GM12878 (cell line): ENCODE measurements at regions not wholly inside any gene's neighbourhood (a gene's known extent, or its start where the extent isn't known, plus 50 kb on each side); places are given as distances from the start of the nearest gene placed in this dataset.

Source experiments
- ATAC-seq: fragments of 200-7000 bp; cut with Tn5 transposase; 3 replicates; pipeline ENCODE4 v1.9.1; 2020; ENCODE audit warnings: mild to moderate bottlenecking, moderate library complexity
- BruUV-seq: library from RNA; stranded (reverse); fragments of 400-500 nt; replicated peaks from 2 replicates; lab custom pipeline; 2021; lab: Mats Ljungman, UMichigan
- CTCF ChIA-PET: fragments of 300-600 bp; sonication (Branson Sonifier 250); formaldehyde crosslinking; extraction: SDS; loops from one replicate; lab custom pipeline; 2021; ENCODE audit warnings: inconsistent platforms; lab: Yijun Ruan, JAX
- POLR2A ChIA-PET: fragments of 350-600 bp; formaldehyde crosslinking; extraction: SDS; loops from one replicate; lab custom pipeline; 2021; ENCODE audit warnings: inconsistent platforms; lab: Charles Lee
- RAD21 ChIA-PET: fragments of 300-600 bp; sonication (Branson Sonifier 250); formaldehyde crosslinking; loops from one replicate; lab custom pipeline; 2023; ENCODE audit warnings: antibody characterized with exemption; ENCODE audit not compliant: unreplicated experiment; lab: Charles Lee
- SMC1A ChIA-PET: fragments of 300-600 bp; sonication (Branson Sonifier 250); formaldehyde crosslinking; loops from one replicate; lab custom pipeline; 2023; ENCODE audit not compliant: unreplicated experiment, uncharacterized antibody; lab: Charles Lee
- DNase-seq: peaks from one replicate; pipeline ENCODE4 v3.0.0-alpha.2; 2011; ENCODE audit warnings: low read depth, low spot score
- FAIRE-seq: peaks from 3 replicates; lab custom pipeline; 2011; peaks lifted over from hg19 to GRCh38; lab: Jason Lieb, UNC
- H2AFZ ChIP-seq: 2 replicates; pipeline ENCODE4 v1.6.0; 2011; ENCODE audit warnings: low read depth, low read length, control low read depth; ENCODE audit not compliant: control insufficient read depth
- H3K27ac ChIP-seq: 2 replicates; pipeline ENCODE4 v1.5.1; 2011; ENCODE audit warnings: control low read depth; ENCODE audit not compliant: control insufficient read depth, insufficient read depth
- H3K27me3 ChIP-seq, 2 experiments: replicated peaks in 1 of 2; 2 replicates each; pipeline versions ENCODE4 v1.6.0 to v1.6.1; 2011; ENCODE audit warnings: low read length in 1 of 2; ENCODE audit not compliant: control insufficient read depth in 2 of 2, insufficient read depth in 2 of 2
- H3K36me3 ChIP-seq, 2 experiments: 2 replicates each; pipeline ENCODE4 v1.5.1; 2011; ENCODE audit warnings: low read length in 1 of 2; ENCODE audit not compliant: control insufficient read depth in 2 of 2, insufficient read depth in 2 of 2
- H3K4me1 ChIP-seq: 2 replicates; pipeline ENCODE4 v1.6.1; 2011; ENCODE audit warnings: mild to moderate bottlenecking, low read length, moderate library complexity, mixed read lengths; ENCODE audit not compliant: control insufficient read depth, insufficient read depth
- H3K4me2 ChIP-seq: 2 replicates; pipeline ENCODE4 v1.6.0; 2011; ENCODE audit warnings: control low read depth; ENCODE audit not compliant: control insufficient read depth, insufficient read depth
- H3K4me3 ChIP-seq: fragments of 200-600 bp; sonication (generic); 2 replicates; pipeline ENCODE4 v1.5.1; 2016
- H3K79me2 ChIP-seq: 2 replicates; pipeline ENCODE4 v1.6.0; 2011; ENCODE audit warnings: low read length; ENCODE audit not compliant: control insufficient read depth, insufficient read depth
- H3K9ac ChIP-seq: 2 replicates; pipeline ENCODE4 v1.8.0; 2011; ENCODE audit warnings: low read length, control low read depth, mixed read lengths; ENCODE audit not compliant: control insufficient read depth, insufficient read depth
- H3K9me3 ChIP-seq: replicated peaks from 3 replicates; pipeline ENCODE4 v1.5.1; 2011; ENCODE audit warnings: mild to moderate bottlenecking, low read length; ENCODE audit not compliant: control insufficient read depth, insufficient read depth
- H4K20me1 ChIP-seq: 2 replicates; pipeline ENCODE4 v1.6.0; 2011; ENCODE audit not compliant: control insufficient read depth, insufficient read depth
- HDAC2 ChIP-seq: fragments of 200-600 bp; sonication (generic); IDR thresholded peaks from 2 replicates; pipeline ENCODE4 v1.6.1; 2017
- IKZF1 ChIP-seq: fragments of 450-650 bp; conservative IDR thresholded peaks from 2 replicates; pipeline ENCODE4 v1.6.1; 2017; ENCODE audit warnings: antibody characterized with exemption, mild to moderate bottlenecking
- LARP7 ChIP-seq: fragments of 450-650 bp; IDR thresholded peaks from 2 replicates; pipeline ENCODE4 v1.6.1; 2017; ENCODE audit warnings: mild to moderate bottlenecking
- MLLT1 ChIP-seq: fragments of 450-650 bp; IDR thresholded peaks from 2 replicates; pipeline ENCODE4 v1.6.1; 2016; ENCODE audit warnings: mild to moderate bottlenecking
- MYC ChIP-seq: IDR thresholded peaks from 2 replicates; pipeline ENCODE4 v1.6.1; 2011; ENCODE audit warnings: mild to moderate bottlenecking, low read length, moderate library complexity, inconsistent platforms; ENCODE audit not compliant: insufficient read depth, insufficient replicate concordance, insufficient read length, severe bottlenecking
- NR2F1 ChIP-seq: fragments of 450-650 bp; conservative IDR thresholded peaks from 2 replicates; pipeline ENCODE4 v1.6.1; 2017; ENCODE audit warnings: mild to moderate bottlenecking
- SMAD5 ChIP-seq: IDR thresholded peaks from 2 replicates; pipeline ENCODE4 v1.6.1; 2016; ENCODE audit warnings: antibody characterized with exemption, low read depth
- SMC3 ChIP-seq: IDR thresholded peaks from 2 replicates; pipeline ENCODE4 v1.6.1; 2011; ENCODE audit warnings: low read length, improper control_type of control experiment, borderline replicate concordance
- SUZ12 ChIP-seq: fragments of 200-600 bp; sonication (generic); IDR thresholded peaks from one replicate; pipeline ENCODE4 v1.6.1; 2018; ENCODE audit warnings: antibody characterized with exemption, mild to moderate bottlenecking; ENCODE audit not compliant: unreplicated experiment
- TAF1 ChIP-seq: IDR thresholded peaks from 2 replicates; pipeline ENCODE4 v1.6.1; 2011; ENCODE audit warnings: mild to moderate bottlenecking, low read depth, low read length, borderline replicate concordance
- TARDBP ChIP-seq: IDR thresholded peaks from 2 replicates; pipeline ENCODE4 v1.6.1; 2016; ENCODE audit warnings: borderline replicate concordance
- TCF7 ChIP-seq: IDR thresholded peaks from 2 replicates; pipeline ENCODE4 v1.6.1; 2014; ENCODE audit warnings: antibody characterized with exemption, borderline replicate concordance
- WGBS: methylation state at CpG from one replicate; pipeline ENCODE4 v1.1.6; 2016; ENCODE audit warnings: low lambda C conversion rate; ENCODE audit not compliant: insufficient replicate concordance, insufficient coverage; ENCODE audit errors: missing lambda C conversion rate; 5-methylcytosine and 5-hydroxymethylcytosine counted together
- in situ Hi-C: fragments of 300-500 bp; cut with MboI; formaldehyde crosslinking; loops from 9 replicates; pipeline ENCODE4 v1.14.3; 2018; ENCODE audit warnings: mixed read lengths
- intact Hi-C: fragments of 100-400 bp; cut with micrococcal nuclease; formaldehyde crosslinking; loops from one replicate; pipeline ENCODE4 v1.14.2; 2022; ENCODE audit not compliant: unreplicated experiment
- TF ChIP-seq, protein P1 (sequence below): fragments of 450-650 bp; IDR thresholded peaks from 2 replicates; pipeline ENCODE4 v1.6.1; 2017; ENCODE audit warnings: low read depth, mild to moderate bottlenecking, moderate library complexity

GRCh38 chr16:47939680-47940079, 216.1 kb downstream of the ABCC12 start:
- BruUV-seq = no TSS peak
- Histone ChIP-seq H3K4me2 (no peak overlapping the region), H3K4me3 (no peak overlapping the region), H3K9ac (no peak overlapping the region), H3K27me3 (peaks cover 0 to 2% of the 10 kb centered on the region in 2 experiments; a peak in 1 of 4 replicates), H2AFZ (no peak overlapping the region), H3K27ac (no peak overlapping the region), H3K4me1 (no peaks in the 10 kb centered on the region), H4K20me1 (no peaks in the 10 kb centered on the region), H3K9me3 (no peaks in the 10 kb centered on the region), H3K79me2 (no peaks in the 10 kb centered on the region), H3K36me3 (no peaks in the 10 kb centered on the region)
- POLR2A ChIA-PET = no interaction called here
- FAIRE-seq (no peak), DNase-seq (no peak), ATAC-seq (no peak)
- 40% methylated on average over 4 of the region's 4 CpGs for WGBS
- SMC1A ChIA-PET = no interaction called here
- RAD21 ChIA-PET = no interaction called here
- TF ChIP-seq TAF1 (no peak), NR2F1 (no peak), TARDBP (no peak), MLLT1 (no peak), MYC (no peak)
- in situ Hi-C loops = no loop called here
- intact Hi-C loops = no loop called here
- CTCF ChIA-PET = interaction anchor here (1.6 kb wide), 1 partner anchor 174 kb away, joined by 5 read pairs; no protein-coding TSS in a partner anchor

DNA sequence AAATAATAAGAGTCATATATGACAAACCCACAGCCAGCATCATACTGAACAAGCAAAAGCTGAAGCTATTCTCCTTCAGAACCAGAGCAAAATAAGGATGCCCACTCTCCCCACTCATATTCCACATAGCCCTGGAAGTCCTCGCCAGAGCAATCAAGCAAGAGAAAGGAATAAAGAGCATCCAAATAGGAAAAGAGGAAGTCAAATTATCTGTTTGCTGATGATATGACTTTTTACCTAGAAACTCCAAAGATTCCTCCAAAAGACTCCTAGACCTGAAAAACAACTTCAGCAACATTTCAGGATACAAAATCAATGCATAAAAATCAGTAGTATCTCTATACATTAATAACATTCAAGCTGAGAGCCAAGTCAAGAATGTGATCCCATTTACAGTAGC, 217.5 kb downstream of the ABCC12 start:
- intact Hi-C loops (no loop called here), in situ Hi-C loops (no loop called here)
- ChIA-PET POLR2A (no interaction called here), CTCF (no interaction called here), RAD21 (no interaction called here), SMC1A (no interaction called here)
- no TSS peak for BruUV-seq
- no peaks in the 10 kb centered on the region for H3K36me3 ChIP-seq
- 0% methylated on average over 1 of the region's 1 CpG for WGBS
- H2AFZ ChIP-seq = no peak overlapping the region
- H3K4me3 ChIP-seq = no peak overlapping the region
- H3K79me2 ChIP-seq = no peaks in the 10 kb centered on the region
- no peak overlapping the region for H3K9ac ChIP-seq
- no peak overlapping the region for H3K4me2 ChIP-seq
- peaks cover 0 to 2% of the 10 kb centered on the region in 2 experiments; a peak in 1 of 4 replicates for H3K27me3 ChIP-seq
- FAIRE-seq = no peak
- no peak overlapping the region for H3K27ac ChIP-seq
- H3K4me1 ChIP-seq = no peaks in the 10 kb centered on the region
- DNase-seq = no peak
- no peaks in the 10 kb centered on the region for H3K9me3 ChIP-seq
- no peak for ATAC-seq
- no peaks in the 10 kb centered on the region for H4K20me1 ChIP-seq
- no peak for TF ChIP-seq SMAD5
- no peak for TF ChIP-seq MLLT1
- TF ChIP-seq TCF7 = no peak
- no peak for TF ChIP-seq HDAC2
- no peak for TF ChIP-seq LARP7
- TF ChIP-seq, protein P1, sequence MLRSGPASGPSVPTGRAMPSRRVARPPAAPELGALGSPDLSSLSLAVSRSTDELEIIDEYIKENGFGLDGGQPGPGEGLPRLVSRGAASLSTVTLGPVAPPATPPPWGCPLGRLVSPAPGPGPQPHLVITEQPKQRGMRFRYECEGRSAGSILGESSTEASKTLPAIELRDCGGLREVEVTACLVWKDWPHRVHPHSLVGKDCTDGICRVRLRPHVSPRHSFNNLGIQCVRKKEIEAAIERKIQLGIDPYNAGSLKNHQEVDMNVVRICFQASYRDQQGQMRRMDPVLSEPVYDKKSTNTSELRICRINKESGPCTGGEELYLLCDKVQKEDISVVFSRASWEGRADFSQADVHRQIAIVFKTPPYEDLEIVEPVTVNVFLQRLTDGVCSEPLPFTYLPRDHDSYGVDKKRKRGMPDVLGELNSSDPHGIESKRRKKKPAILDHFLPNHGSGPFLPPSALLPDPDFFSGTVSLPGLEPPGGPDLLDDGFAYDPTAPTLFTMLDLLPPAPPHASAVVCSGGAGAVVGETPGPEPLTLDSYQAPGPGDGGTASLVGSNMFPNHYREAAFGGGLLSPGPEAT = no peak
- no peak for TF ChIP-seq IKZF1
- no peak for TF ChIP-seq SUZ12
- TF ChIP-seq SMC3 = no peak
